Liver (tissue), 8 donors: ENCODE measurements at regions not wholly inside any gene's neighbourhood (a gene's known extent, or its start where the extent isn't known, plus 50 kb on each side); places are given as distances from the start of the nearest gene placed in this dataset.
"Not testable (repeated sequence)": the region's sequence is repeated elsewhere in the genome, so short reads cannot be mapped to it uniquely, and the experiment has no call there.

Experiments used
- DNase-seq: peaks from one replicate; pipeline ENCODE4 v3.0.0-alpha.2; 2017; ENCODE audit warnings: low spot score
- H3K27ac ChIP-seq, 2 donors: one replicate each; pipeline ENCODE4 v1.7.0; 2013; ENCODE audit warnings: inconsistent platforms in 2 of 2, low read length in 2 of 2, control low read depth in 1 of 2, low read depth in 1 of 2, mild to moderate bottlenecking in 1 of 2
- H3K27me3 ChIP-seq, 4 donors: one replicate each; pipeline versions ENCODE4 v1.6.1 to v1.7.0; 2013; ENCODE audit warnings: low read length in 3 of 4, inconsistent platforms in 1 of 4, mild to moderate bottlenecking in 1 of 4, moderate library complexity in 1 of 4; ENCODE audit not compliant: control insufficient read depth in 4 of 4, insufficient read depth in 4 of 4
- H3K36me3 ChIP-seq, 4 donors: one replicate each; pipeline versions ENCODE4 v1.6.1 to v1.7.0; 2013; ENCODE audit warnings: low read length in 3 of 4, mild to moderate bottlenecking in 3 of 4, low read depth in 1 of 4, moderate library complexity in 1 of 4; ENCODE audit not compliant: control insufficient read depth in 4 of 4, insufficient read depth in 3 of 4
- H3K4me1 ChIP-seq, 4 donors: one replicate each; pipeline versions ENCODE4 v1.6.1 to v1.7.0; 2013; ENCODE audit warnings: low read length in 3 of 4, mild to moderate bottlenecking in 3 of 4, moderate library complexity in 1 of 4; ENCODE audit not compliant: control insufficient read depth in 4 of 4, insufficient read depth in 4 of 4
- H3K4me3 ChIP-seq, 3 donors: one replicate each; pipeline versions ENCODE4 v1.6.1 to v1.7.0; 2013; ENCODE audit warnings: low read length in 3 of 3, control low read depth in 1 of 3, low read depth in 1 of 3, mild to moderate bottlenecking in 1 of 3
- H3K9ac ChIP-seq, 2 donors: one replicate each; pipeline ENCODE4 v1.7.0; 2013; ENCODE audit warnings: low read length in 2 of 2, mild to moderate bottlenecking in 2 of 2, moderate library complexity in 2 of 2, control low read depth in 1 of 2, low read depth in 1 of 2
- H3K9me3 ChIP-seq, 4 donors: one replicate each; pipeline versions ENCODE4 v1.6.1 to v1.7.0; 2013; ENCODE audit warnings: low read length in 3 of 4; ENCODE audit not compliant: control insufficient read depth in 4 of 4
- FOXA2 ChIP-seq: IDR thresholded peaks from 2 replicates; pipeline ENCODE4 v1.6.1; 2016; ENCODE audit warnings: antibody characterized with exemption
- GABPA ChIP-seq, 2 donors: IDR thresholded peaks in 1 of 2; conservative IDR thresholded peaks in 1 of 2; 2 replicates each; pipeline ENCODE4 v1.6.1; 2016; ENCODE audit warnings: antibody characterized with exemption in 2 of 2, mild to moderate bottlenecking in 1 of 2, moderate library complexity in 1 of 2
- HNF4G ChIP-seq: IDR thresholded peaks from 2 replicates; pipeline ENCODE4 v1.6.1; 2016; ENCODE audit warnings: antibody characterized with exemption
- NR2F2 ChIP-seq: IDR thresholded peaks from 2 replicates; pipeline ENCODE4 v1.6.1; 2016; ENCODE audit warnings: antibody characterized with exemption
- RAD21 ChIP-seq, 2 donors: IDR thresholded peaks; 2 replicates each; pipeline ENCODE4 v1.6.1; 2016; ENCODE audit warnings: antibody characterized with exemption in 2 of 2, mild to moderate bottlenecking in 2 of 2
- SP1 ChIP-seq: IDR thresholded peaks from 2 replicates; pipeline ENCODE4 v1.6.1; 2018; ENCODE audit warnings: antibody characterized with exemption, mild to moderate bottlenecking
- TAF1 ChIP-seq: conservative IDR thresholded peaks from 2 replicates; pipeline ENCODE4 v1.6.1; 2016; ENCODE audit warnings: antibody characterized with exemption, mild to moderate bottlenecking
- YY1 ChIP-seq: IDR thresholded peaks from 2 replicates; pipeline ENCODE4 v1.6.1; 2016; ENCODE audit warnings: antibody characterized with exemption, mild to moderate bottlenecking
- WGBS: extraction: QIAGEN DNeasy Blood & Tissue Kit; methylation state at CpG from one replicate; pipeline ENCODE4 v1.1.7; 2013; 5-methylcytosine and 5-hydroxymethylcytosine counted together
- TF ChIP-seq, protein P1 (sequence below): IDR thresholded peaks from 2 replicates; pipeline ENCODE4 v1.6.1; 2016; ENCODE audit warnings: antibody characterized with exemption
- TF ChIP-seq, protein P2 (sequence below): IDR thresholded peaks from 2 replicates; pipeline ENCODE4 v1.6.1; 2016; ENCODE audit warnings: antibody characterized with exemption
- TF ChIP-seq, protein P3 (sequence below): fragments of 150-350 bp; IDR thresholded peaks from 2 replicates; pipeline ENCODE4 v1.5.1; 2017; ENCODE audit warnings: improper control_type of control experiment, low read depth, low read length; ENCODE audit not compliant: missing input control
- TF ChIP-seq, protein P4 (sequence below): IDR thresholded peaks from 2 replicates; pipeline ENCODE4 v1.6.1; 2016; ENCODE audit warnings: antibody characterized with exemption, mild to moderate bottlenecking
- donor health status: healthy.
- donor health status: healthy.
- donor health status: healthy.
- donor health status: healthy.
- donor health status: healthy.

DNA sequence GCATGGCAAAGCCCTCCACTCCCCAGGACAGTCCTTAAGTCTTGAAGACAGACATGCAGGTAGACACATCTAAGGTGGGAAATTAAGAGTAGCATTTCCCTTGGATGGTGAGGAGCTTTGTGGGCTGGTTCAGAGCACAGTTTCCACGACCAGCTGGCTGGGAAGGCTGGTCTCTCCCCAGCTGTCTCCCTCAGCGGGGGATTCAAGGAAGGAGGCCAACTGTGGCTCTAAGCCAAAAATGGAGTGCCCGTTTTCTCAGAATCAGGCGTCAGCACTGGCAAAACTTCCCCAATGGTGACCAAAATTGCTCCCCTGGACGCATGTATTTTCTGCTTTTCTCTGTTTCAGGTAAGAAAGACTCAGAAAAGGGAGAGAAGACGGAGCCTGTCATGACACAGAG, 230.6 kb upstream of the FZD8 start (continued):
- TF ChIP-seq, protein P1, sequence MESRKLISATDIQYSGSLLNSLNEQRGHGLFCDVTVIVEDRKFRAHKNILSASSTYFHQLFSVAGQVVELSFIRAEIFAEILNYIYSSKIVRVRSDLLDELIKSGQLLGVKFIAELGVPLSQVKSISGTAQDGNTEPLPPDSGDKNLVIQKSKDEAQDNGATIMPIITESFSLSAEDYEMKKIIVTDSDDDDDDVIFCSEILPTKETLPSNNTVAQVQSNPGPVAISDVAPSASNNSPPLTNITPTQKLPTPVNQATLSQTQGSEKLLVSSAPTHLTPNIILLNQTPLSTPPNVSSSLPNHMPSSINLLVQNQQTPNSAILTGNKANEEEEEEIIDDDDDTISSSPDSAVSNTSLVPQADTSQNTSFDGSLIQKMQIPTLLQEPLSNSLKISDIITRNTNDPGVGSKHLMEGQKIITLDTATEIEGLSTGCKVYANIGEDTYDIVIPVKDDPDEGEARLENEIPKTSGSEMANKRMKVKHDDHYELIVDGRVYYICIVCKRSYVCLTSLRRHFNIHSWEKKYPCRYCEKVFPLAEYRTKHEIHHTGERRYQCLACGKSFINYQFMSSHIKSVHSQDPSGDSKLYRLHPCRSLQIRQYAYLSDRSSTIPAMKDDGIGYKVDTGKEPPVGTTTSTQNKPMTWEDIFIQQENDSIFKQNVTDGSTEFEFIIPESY, result no peak
- TF ChIP-seq, protein P2, sequence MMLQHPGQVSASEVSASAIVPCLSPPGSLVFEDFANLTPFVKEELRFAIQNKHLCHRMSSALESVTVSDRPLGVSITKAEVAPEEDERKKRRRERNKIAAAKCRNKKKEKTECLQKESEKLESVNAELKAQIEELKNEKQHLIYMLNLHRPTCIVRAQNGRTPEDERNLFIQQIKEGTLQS, result no peak
- TF ChIP-seq FOXA2, result no peak
- no peak for TF ChIP-seq YY1
- TF ChIP-seq HNF4G, result no peak
- TF ChIP-seq TAF1, result no peak

DNA sequence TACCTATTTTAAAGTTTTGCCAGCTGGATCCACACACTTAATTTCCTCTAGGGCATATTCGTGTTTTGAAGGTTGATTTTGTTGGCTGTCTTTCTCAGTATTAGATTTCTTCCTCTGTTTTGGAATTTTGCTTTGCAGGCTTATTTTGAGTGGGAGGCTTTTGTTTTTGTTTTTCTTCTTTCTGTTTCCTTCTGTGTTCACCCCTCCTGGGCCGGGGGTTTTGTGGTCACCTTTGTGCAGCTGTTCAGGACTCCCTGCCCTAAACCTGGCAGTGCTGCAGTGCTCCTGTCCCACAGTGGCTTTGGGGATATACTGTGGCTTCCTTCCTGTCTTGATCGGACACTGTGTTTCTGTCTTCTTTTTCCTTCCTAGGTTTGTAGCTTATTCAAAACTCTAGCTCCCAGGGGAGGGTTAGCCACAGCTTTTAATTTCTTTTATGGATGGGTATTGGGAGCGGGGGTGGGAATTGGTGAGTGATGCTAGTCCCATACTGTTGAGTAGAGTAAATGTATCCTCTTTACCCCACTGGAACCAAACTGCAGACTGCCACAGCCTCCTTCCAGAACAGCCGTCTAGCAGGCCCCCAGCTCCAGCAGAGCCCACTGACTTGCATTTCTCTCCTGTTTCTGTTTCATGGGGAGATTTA, 228.7 kb upstream of the FZD8 start:
- no peak for DNase-seq
- H3K4me1 ChIP-seq, result no peaks in the 10 kb centered on the region
- H3K27me3 ChIP-seq, result no peaks in the 10 kb centered on the region
- no peak overlapping the region for H3K4me3 ChIP-seq
- no peak overlapping the region for H3K27ac ChIP-seq
- H3K9ac ChIP-seq, result no peak overlapping the region
- no peaks in the 10 kb centered on the region for H3K36me3 ChIP-seq
- 74% methylated on average over 5 of the region's 5 CpGs for WGBS
- no peak for TF ChIP-seq GABPA (IDR thresholded peaks at IDR 0.05 in 1 of 2, conservative IDR thresholded peaks at IDR 0.05 in 1 of 2)
- TF ChIP-seq, protein P3, sequence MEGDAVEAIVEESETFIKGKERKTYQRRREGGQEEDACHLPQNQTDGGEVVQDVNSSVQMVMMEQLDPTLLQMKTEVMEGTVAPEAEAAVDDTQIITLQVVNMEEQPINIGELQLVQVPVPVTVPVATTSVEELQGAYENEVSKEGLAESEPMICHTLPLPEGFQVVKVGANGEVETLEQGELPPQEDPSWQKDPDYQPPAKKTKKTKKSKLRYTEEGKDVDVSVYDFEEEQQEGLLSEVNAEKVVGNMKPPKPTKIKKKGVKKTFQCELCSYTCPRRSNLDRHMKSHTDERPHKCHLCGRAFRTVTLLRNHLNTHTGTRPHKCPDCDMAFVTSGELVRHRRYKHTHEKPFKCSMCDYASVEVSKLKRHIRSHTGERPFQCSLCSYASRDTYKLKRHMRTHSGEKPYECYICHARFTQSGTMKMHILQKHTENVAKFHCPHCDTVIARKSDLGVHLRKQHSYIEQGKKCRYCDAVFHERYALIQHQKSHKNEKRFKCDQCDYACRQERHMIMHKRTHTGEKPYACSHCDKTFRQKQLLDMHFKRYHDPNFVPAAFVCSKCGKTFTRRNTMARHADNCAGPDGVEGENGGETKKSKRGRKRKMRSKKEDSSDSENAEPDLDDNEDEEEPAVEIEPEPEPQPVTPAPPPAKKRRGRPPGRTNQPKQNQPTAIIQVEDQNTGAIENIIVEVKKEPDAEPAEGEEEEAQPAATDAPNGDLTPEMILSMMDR, result no peak
- no peak for TF ChIP-seq SP1
- TF ChIP-seq RAD21 (IDR thresholded peaks at IDR 0.05), result no peak
- TF ChIP-seq NR2F2, result no peak
- no peak for TF ChIP-seq YY1
- TF ChIP-seq, protein P4, sequence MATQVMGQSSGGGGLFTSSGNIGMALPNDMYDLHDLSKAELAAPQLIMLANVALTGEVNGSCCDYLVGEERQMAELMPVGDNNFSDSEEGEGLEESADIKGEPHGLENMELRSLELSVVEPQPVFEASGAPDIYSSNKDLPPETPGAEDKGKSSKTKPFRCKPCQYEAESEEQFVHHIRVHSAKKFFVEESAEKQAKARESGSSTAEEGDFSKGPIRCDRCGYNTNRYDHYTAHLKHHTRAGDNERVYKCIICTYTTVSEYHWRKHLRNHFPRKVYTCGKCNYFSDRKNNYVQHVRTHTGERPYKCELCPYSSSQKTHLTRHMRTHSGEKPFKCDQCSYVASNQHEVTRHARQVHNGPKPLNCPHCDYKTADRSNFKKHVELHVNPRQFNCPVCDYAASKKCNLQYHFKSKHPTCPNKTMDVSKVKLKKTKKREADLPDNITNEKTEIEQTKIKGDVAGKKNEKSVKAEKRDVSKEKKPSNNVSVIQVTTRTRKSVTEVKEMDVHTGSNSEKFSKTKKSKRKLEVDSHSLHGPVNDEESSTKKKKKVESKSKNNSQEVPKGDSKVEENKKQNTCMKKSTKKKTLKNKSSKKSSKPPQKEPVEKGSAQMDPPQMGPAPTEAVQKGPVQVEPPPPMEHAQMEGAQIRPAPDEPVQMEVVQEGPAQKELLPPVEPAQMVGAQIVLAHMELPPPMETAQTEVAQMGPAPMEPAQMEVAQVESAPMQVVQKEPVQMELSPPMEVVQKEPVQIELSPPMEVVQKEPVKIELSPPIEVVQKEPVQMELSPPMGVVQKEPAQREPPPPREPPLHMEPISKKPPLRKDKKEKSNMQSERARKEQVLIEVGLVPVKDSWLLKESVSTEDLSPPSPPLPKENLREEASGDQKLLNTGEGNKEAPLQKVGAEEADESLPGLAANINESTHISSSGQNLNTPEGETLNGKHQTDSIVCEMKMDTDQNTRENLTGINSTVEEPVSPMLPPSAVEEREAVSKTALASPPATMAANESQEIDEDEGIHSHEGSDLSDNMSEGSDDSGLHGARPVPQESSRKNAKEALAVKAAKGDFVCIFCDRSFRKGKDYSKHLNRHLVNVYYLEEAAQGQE, result no peak
- no peak for TF ChIP-seq TAF1
- TF ChIP-seq, protein P2, result no peak
- H3K9me3 ChIP-seq, result no peaks in the 10 kb centered on the region

DNA sequence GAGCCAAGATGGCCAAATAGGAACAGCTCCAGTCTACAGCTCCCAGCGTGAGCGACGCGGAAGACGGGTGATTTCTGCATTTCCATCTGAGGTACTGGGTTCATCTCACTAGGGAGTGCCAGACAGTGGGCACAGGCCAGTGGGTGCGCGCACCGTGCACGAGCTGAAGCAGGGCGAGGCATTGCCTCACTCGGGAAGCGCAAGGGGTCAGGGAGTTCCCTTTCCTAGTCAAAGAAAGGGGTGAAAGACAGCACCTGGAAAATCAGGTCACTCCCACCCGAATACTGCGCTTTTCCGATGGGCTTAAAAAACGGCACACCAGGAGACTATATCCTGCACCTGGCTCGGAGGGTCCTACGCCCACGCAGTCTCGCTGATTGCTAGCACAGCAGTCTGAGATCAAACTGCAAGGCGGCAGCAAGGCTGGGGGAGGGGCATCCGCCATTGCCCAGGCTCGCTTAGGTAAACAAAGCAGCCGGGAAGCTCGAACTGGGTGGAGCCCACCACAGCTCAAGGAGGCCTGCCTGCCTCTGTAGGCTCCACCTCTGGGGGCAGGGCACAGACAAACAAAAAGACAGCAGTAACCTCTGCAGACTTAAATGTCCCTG, 216.7 kb upstream of the FZD8 start:
- 66% methylated on average over 25 of the region's 25 CpGs for WGBS

More for the DNA sequence above, 216.7 kb upstream of the FZD8 start:
- not testable (repeated sequence) for H3K4me3 ChIP-seq, H3K4me1 ChIP-seq, H3K27ac ChIP-seq, H3K27me3 ChIP-seq, H3K9me3 ChIP-seq, DNase-seq, H3K36me3 ChIP-seq, H3K9ac ChIP-seq
